ENCODE measurements at regions not wholly inside any gene's neighbourhood (a gene's known extent, or its start where the extent isn't known, plus 50 kb on each side); places are given as distances from the start of the nearest gene placed in this dataset.

- no peak for DNase-seq (ENCODE audit: low spot score)
Measured at GRCh38 chr6:168722397-168722796, 281.4 kb downstream of the SMOC2 start.

GRCh38 chr6:168721571-168721970 lies 280.6 kb downstream of the SMOC2 start:
- no peak for DNase-seq (ENCODE audit: low spot score)

- no peak for DNase-seq (ENCODE audit: low spot score)
Measured at GRCh38 chr6:168719901-168720300, 278.9 kb downstream of the SMOC2 start.

GRCh38 chr6:168718821-168719475 lies 278.0 kb downstream of the SMOC2 start:
- DNase-seq (ENCODE audit: low spot score) = no peak

Data from LoVo (cell line).